HCT116 (cell line): ENCODE measurements at regions not wholly inside any gene's neighbourhood (a gene's known extent, or its start where the extent isn't known, plus 50 kb on each side); places are given as distances from the start of the nearest gene placed in this dataset.

Experiments used
- ATAC-seq: fragments of 200-7000 bp; cut with Tn5 transposase; 2 replicates; pipeline ENCODE4 v1.9.1; 2020; ENCODE audit warnings: mild to moderate bottlenecking, moderate library complexity
- BruUV-seq: library from RNA; stranded (reverse); fragments of 400-500 nt; replicated peaks from 2 replicates; lab custom pipeline; 2021; lab: Mats Ljungman, UMichigan
- CTCF ChIA-PET: fragments of 300-600 bp; sonication (Branson Sonifier 250); formaldehyde crosslinking; loops from one replicate; lab custom pipeline; 2021; ENCODE audit warnings: antibody characterized with exemption; lab: Charles Lee
- POLR2A ChIA-PET: fragments of 300-600, 350-600 bp; sonication (Branson Sonifier 250); formaldehyde crosslinking; loops from one replicate; lab custom pipeline; 2021; ENCODE audit warnings: antibody characterized with exemption; lab: Charles Lee
- RAD21 ChIA-PET, 2 experiments: fragments of 300-600 bp; sonication (Branson Sonifier 250); formaldehyde crosslinking; loops; one replicate each; lab custom pipeline; 2023; ENCODE audit warnings: low total read pairs in 2 of 2; ENCODE audit not compliant: uncharacterized antibody in 2 of 2, unreplicated experiment in 2 of 2, low non-redundant PET in 1 of 2; lab: Charles Lee
- DNase-seq: peaks from one replicate; pipeline ENCODE4 v3.0.0-alpha.2; 2010; ENCODE audit warnings: low read depth, low spot score
- H2AFZ ChIP-seq: fragments of 200-600 bp; shearing (Covaris generic), sonication (generic); 2 replicates; pipeline ENCODE4 v1.6.1; 2017; ENCODE audit warnings: low read depth, mixed run types, mixed read lengths, antibody characterized with exemption, low read length; ENCODE audit not compliant: poor library complexity, severe bottlenecking
- H3K27ac ChIP-seq: 2 replicates; pipeline ENCODE4 v1.5.1; 2012; ENCODE audit warnings: low read depth, low read length
- H3K27me3 ChIP-seq: fragments of 200-600 bp; sonication (generic); 2 replicates; pipeline ENCODE4 v1.6.1; 2016; ENCODE audit warnings: mixed run types, low read length, mixed read lengths; ENCODE audit not compliant: insufficient read depth
- H3K36me3 ChIP-seq, 2 experiments: fragments of 200-500 bp in 1 of 2; fragments of 200-600 bp in 1 of 2; sonication (Bioruptor generic) in 1 of 2; sonication (generic) in 1 of 2; 2 replicates each; pipeline versions ENCODE4 v1.5.1 to v1.6.1; 2014 to 2016; ENCODE audit warnings: low read length in 2 of 2, inconsistent platforms in 1 of 2, mixed read lengths in 1 of 2, mixed run types in 1 of 2; ENCODE audit not compliant: insufficient read depth in 2 of 2, control insufficient read depth in 1 of 2
- H3K4me1 ChIP-seq, 2 experiments: fragments of 200-600 bp in 1 of 2; sonication (generic) in 1 of 2; 2 replicates each; pipeline versions ENCODE4 v1.5.1 to v1.6.1; 2012 to 2017; ENCODE audit warnings: low read length in 2 of 2, inconsistent platforms in 1 of 2, mild to moderate bottlenecking in 1 of 2, mixed read lengths in 1 of 2, mixed run types in 1 of 2, moderate library complexity in 1 of 2; ENCODE audit not compliant: insufficient read depth in 2 of 2, control insufficient read depth in 1 of 2
- H3K4me2 ChIP-seq: fragments of 200-600 bp; sonication (generic); 2 replicates; pipeline ENCODE4 v1.6.1; 2017; ENCODE audit warnings: mixed run types, low read length, mixed read lengths
- H3K4me3 ChIP-seq, 2 experiments: fragments of 200-600 bp in 1 of 2; sonication (generic) in 1 of 2; replicated peaks in 1 of 2; 2 replicates each; pipeline ENCODE4 v1.5.1; 2011 to 2016; ENCODE audit warnings: low read length in 2 of 2, control low read depth in 1 of 2, low read depth in 1 of 2, mild to moderate bottlenecking in 1 of 2, mixed read lengths in 1 of 2, mixed run types in 1 of 2
- H3K79me2 ChIP-seq: fragments of 200-600 bp; sonication (generic); 2 replicates; pipeline ENCODE4 v1.6.1; 2017; ENCODE audit warnings: mild to moderate bottlenecking, mixed run types, low read length, moderate library complexity, mixed read lengths; ENCODE audit not compliant: insufficient read depth
- H3K9ac ChIP-seq: fragments of 200-600 bp; sonication (generic); 2 replicates; pipeline ENCODE4 v1.6.1; 2016; ENCODE audit warnings: low read length, mixed read lengths
- H3K9me2 ChIP-seq: fragments of 200-600 bp; sonication (generic), shearing (Covaris generic); 2 replicates; pipeline ENCODE4 v1.6.1; 2017; ENCODE audit warnings: mixed run types, mild to moderate bottlenecking, moderate library complexity; ENCODE audit not compliant: insufficient read depth
- H3K9me3 ChIP-seq, 2 experiments: fragments of 200-500 bp in 1 of 2; fragments of 200-600 bp in 1 of 2; sonication (Bioruptor generic) in 1 of 2; sonication (generic) in 1 of 2; 2 replicates each; pipeline ENCODE4 v1.6.1; 2014 to 2017; ENCODE audit warnings: low read length in 2 of 2, mixed read lengths in 2 of 2, inconsistent platforms in 1 of 2, low read depth in 1 of 2, mild to moderate bottlenecking in 1 of 2, mixed run types in 1 of 2, moderate library complexity in 1 of 2; ENCODE audit not compliant: control insufficient read depth in 1 of 2, insufficient read depth in 1 of 2
- H4K20me1 ChIP-seq: fragments of 200-600 bp; sonication (generic), shearing (Covaris generic); 2 replicates; pipeline ENCODE4 v1.6.1; 2017; ENCODE audit warnings: mixed run types, mild to moderate bottlenecking, moderate library complexity; ENCODE audit not compliant: insufficient read depth
- CBX3 ChIP-seq: IDR thresholded peaks from 2 replicates; pipeline ENCODE4 v1.6.1; 2012; ENCODE audit warnings: low read depth
- CEBPB ChIP-seq: IDR thresholded peaks from 2 replicates; pipeline ENCODE4 v1.6.1; 2012; ENCODE audit warnings: low read depth
- ELF1 ChIP-seq: IDR thresholded peaks from 2 replicates; pipeline ENCODE4 v1.6.1; 2012; ENCODE audit warnings: low read depth, borderline replicate concordance
- EZH2 ChIP-seq: fragments of 200-600 bp; sonication (generic); IDR thresholded peaks from 2 replicates; pipeline ENCODE4 v1.6.1; 2017; ENCODE audit warnings: antibody characterized with exemption, mixed run types
- JUND ChIP-seq: IDR thresholded peaks from 2 replicates; pipeline ENCODE4 v1.6.1; 2012
- POLR2A ChIP-seq: IDR thresholded peaks from 2 replicates; pipeline ENCODE4 v1.7.0; 2011; ENCODE audit warnings: borderline replicate concordance; ENCODE audit not compliant: insufficient read depth, insufficient read length; ENCODE audit errors: extremely low read depth
- POLR2AphosphoS5 ChIP-seq: IDR thresholded peaks from 2 replicates; pipeline ENCODE4 v1.6.1; 2011; ENCODE audit warnings: mild to moderate bottlenecking, low read depth, low read length, moderate library complexity
- SIN3A ChIP-seq: IDR thresholded peaks from 2 replicates; pipeline ENCODE4 v1.6.1; 2012; ENCODE audit warnings: low read depth
- SRF ChIP-seq: IDR thresholded peaks from 2 replicates; pipeline ENCODE4 v1.6.1; 2012; ENCODE audit warnings: low read depth
- intact Hi-C: fragments of 100-400 bp; cut with micrococcal nuclease; formaldehyde crosslinking; loops from 2 replicates; pipeline ENCODE4 v1.10.0; 2022
- TF ChIP-seq, protein P1 (sequence below): IDR thresholded peaks from 2 replicates; pipeline ENCODE4 v1.6.1; 2012
- TF ChIP-seq, protein P2 (sequence below): IDR thresholded peaks from 2 replicates; pipeline ENCODE4 v1.6.1; 2012
- TF ChIP-seq, protein P3 (sequence below): IDR thresholded peaks from 2 replicates; pipeline ENCODE4 v1.6.1; 2011; ENCODE audit warnings: mild to moderate bottlenecking, low read length, moderate library complexity; ENCODE audit not compliant: insufficient replicate concordance; ENCODE audit errors: extremely low read depth

DNA sequence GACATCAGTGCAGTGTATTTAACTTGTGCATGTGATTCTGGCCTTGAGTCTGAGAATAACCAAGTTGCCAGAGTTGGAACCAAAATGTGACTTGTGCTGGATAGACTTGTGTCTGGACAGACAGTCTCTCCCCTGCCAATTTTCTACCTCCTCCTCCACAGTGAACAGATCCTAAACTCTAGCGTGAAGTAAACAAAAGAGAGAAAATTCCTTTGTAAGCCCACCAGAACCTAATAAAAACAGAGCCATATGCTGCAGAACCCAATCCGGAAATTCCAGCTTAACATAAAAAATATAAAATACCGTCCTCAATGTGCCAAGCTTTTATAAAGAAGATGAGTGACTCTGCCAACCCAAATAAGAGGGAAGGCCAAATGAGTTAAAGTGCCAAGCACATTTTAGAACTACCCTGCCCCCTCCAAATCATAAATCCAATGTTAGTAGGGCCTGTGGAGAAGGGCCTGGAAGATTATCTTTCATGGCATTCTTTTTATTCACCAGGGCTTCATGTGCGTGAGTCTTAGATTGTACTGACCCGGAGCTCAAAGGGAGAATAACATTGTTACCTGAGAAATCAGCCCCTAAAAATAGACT lies 344.6 kb upstream of the PROK2 start:
- POLR2A ChIA-PET = no interaction called here
- H3K4me1 ChIP-seq = peaks cover 0 to 5% of the 10 kb centered on the region in 2 experiments; a peak in 2 of 4 replicates
- H3K79me2 ChIP-seq = no peaks in the 10 kb centered on the region
- H3K27ac ChIP-seq = no peak overlapping the region
- no peaks in the 10 kb centered on the region for H3K9me3 ChIP-seq
- no TSS peak for BruUV-seq
- no peak for ATAC-seq
- DNase-seq = no peak
- no peaks in the 10 kb centered on the region for H4K20me1 ChIP-seq
- no peak overlapping the region for H3K9ac ChIP-seq
- no peaks in the 10 kb centered on the region for H3K9me2 ChIP-seq
- H3K4me2 ChIP-seq = no peak overlapping the region
- TF ChIP-seq POLR2AphosphoS5 (no peak), CBX3 (no peak), ELF1 (no peak), SIN3A (no peak), CEBPB (no peak)
- TF ChIP-seq, protein P1, sequence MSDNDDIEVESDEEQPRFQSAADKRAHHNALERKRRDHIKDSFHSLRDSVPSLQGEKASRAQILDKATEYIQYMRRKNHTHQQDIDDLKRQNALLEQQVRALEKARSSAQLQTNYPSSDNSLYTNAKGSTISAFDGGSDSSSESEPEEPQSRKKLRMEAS = no peak
- H3K36me3 ChIP-seq = no peaks in the 10 kb centered on the region
- H3K27me3 ChIP-seq = no peaks in the 10 kb centered on the region; the same call in 1 of the 2 replicates
- H3K4me3 ChIP-seq = no peak overlapping the region
- intact Hi-C loops = no loop called here
- RAD21 ChIA-PET = no interaction called here
- CTCF ChIA-PET = no interaction called here
- no peak overlapping the region for H2AFZ ChIP-seq

DNA sequence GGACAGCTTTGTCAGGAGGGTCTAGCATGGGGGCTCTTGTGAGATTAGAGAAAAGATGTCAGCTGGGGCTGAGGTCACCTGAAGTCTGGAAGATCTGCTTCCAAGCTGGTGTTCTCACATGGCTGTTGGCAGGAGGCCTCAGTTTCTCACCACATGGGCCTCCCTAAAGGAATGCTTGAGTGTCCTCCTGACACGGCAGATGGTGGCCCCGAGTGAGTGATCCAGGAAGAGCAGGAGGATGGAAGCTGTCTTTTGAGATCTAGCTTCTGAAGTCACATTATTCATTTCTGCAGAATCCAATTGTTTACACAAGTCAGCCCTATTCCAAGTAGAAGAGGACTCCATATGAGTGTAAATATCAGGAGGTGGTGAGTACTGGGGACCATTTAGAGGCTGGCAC lies 344.0 kb upstream of the PROK2 start:
- Histone ChIP-seq H4K20me1 (no peaks in the 10 kb centered on the region), H3K79me2 (no peaks in the 10 kb centered on the region), H3K27me3 (no peaks in the 10 kb centered on the region; the same call in 1 of the 2 replicates), H3K4me2 (no peak overlapping the region), H3K4me1 (peaks cover 3 to 11% of the 10 kb centered on the region in 2 experiments; a peak in 3 of 4 replicates), H3K27ac (no peak overlapping the region), H3K36me3 (no peaks in the 10 kb centered on the region), H3K4me3 (no peak overlapping the region), H3K9me3 (no peaks in the 10 kb centered on the region), H2AFZ (no peak overlapping the region), H3K9ac (no peak overlapping the region), H3K9me2 (no peaks in the 10 kb centered on the region)
- POLR2A ChIA-PET = no interaction called here
- TF ChIP-seq EZH2 (no peak), POLR2AphosphoS5 (no peak), SIN3A (no peak), JUND (no peak), CEBPB (no peak), POLR2A (no peak), SRF (no peak)
- TF ChIP-seq, protein P2, sequence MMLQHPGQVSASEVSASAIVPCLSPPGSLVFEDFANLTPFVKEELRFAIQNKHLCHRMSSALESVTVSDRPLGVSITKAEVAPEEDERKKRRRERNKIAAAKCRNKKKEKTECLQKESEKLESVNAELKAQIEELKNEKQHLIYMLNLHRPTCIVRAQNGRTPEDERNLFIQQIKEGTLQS = no peak
- TF ChIP-seq, protein P1 = no peak
- TF ChIP-seq, protein P3, sequence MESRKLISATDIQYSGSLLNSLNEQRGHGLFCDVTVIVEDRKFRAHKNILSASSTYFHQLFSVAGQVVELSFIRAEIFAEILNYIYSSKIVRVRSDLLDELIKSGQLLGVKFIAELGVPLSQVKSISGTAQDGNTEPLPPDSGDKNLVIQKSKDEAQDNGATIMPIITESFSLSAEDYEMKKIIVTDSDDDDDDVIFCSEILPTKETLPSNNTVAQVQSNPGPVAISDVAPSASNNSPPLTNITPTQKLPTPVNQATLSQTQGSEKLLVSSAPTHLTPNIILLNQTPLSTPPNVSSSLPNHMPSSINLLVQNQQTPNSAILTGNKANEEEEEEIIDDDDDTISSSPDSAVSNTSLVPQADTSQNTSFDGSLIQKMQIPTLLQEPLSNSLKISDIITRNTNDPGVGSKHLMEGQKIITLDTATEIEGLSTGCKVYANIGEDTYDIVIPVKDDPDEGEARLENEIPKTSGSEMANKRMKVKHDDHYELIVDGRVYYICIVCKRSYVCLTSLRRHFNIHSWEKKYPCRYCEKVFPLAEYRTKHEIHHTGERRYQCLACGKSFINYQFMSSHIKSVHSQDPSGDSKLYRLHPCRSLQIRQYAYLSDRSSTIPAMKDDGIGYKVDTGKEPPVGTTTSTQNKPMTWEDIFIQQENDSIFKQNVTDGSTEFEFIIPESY = no peak
- DNase-seq (no peak), ATAC-seq (no peak)
- intact Hi-C loops = no loop called here
- no TSS peak for BruUV-seq
- CTCF ChIA-PET = no interaction called here
- RAD21 ChIA-PET = no interaction called here
